NCI-H2029 (cell line): ENCODE measurements at regions not wholly inside any gene's neighbourhood (a gene's known extent, or its start where the extent isn't known, plus 50 kb on each side); places are given as distances from the start of the nearest gene placed in this dataset.

Experiments
- DNase-seq: peaks from one replicate; lab custom pipeline; 2025; lab: John Stamatoyannopoulos, UW

GRCh38 chr13:111394211-111394922 lies 73.9 kb downstream of the TEX29 start:
- DNase-seq: no peak

- DNase-seq: no peak
Measured at GRCh38 chr13:111395511-111396393, 75.3 kb downstream of the TEX29 start.

GRCh38 chr13:111396457-111396856 lies 76.0 kb downstream of the TEX29 start:
- no peak for DNase-seq

- no peak for DNase-seq
Measured at GRCh38 chr13:111397202-111397880, 76.9 kb downstream of the TEX29 start.

- DNase-seq: no peak
Measured at GRCh38 chr13:111398196-111398595, 77.8 kb downstream of the TEX29 start.

GRCh38 chr13:111398715-111399299 lies 78.4 kb downstream of the TEX29 start:
- DNase-seq: no peak

- no peak for DNase-seq
Measured at GRCh38 chr13:111399334-111399733, 78.9 kb downstream of the TEX29 start.

GRCh38 chr13:111399776-111400538 lies 79.5 kb downstream of the TEX29 start:
- no peak for DNase-seq

- DNase-seq: no peak
Measured at GRCh38 chr13:111401151-111401550, 80.7 kb downstream of the TEX29 start.

GRCh38 chr13:111401755-111402154 lies 81.3 kb downstream of the TEX29 start:
- no peak for DNase-seq

GRCh38 chr13:111402441-111402840 lies 82.0 kb downstream of the TEX29 start:
- DNase-seq: no peak

- no peak for DNase-seq
Measured at GRCh38 chr13:111403266-111403665, 82.8 kb downstream of the TEX29 start.

GRCh38 chr13:111404746-111405145 lies 84.3 kb downstream of the TEX29 start:
- DNase-seq: no peak

GRCh38 chr13:111406636-111407035 lies 86.2 kb downstream of the TEX29 start:
- no peak for DNase-seq

GRCh38 chr13:111407381-111408131 lies 87.1 kb downstream of the TEX29 start:
- no peak for DNase-seq

GRCh38 chr13:111409413-111409812 lies 89.0 kb downstream of the TEX29 start:
- no peak for DNase-seq

- no peak for DNase-seq
Measured at GRCh38 chr13:111410232-111411021, 90.0 kb downstream of the TEX29 start.

GRCh38 chr13:111411151-111411858 lies 90.9 kb downstream of the TEX29 start:
- DNase-seq: no peak

- no peak for DNase-seq
Measured at GRCh38 chr13:111411919-111412650, 91.6 kb downstream of the TEX29 start.
